Heart right ventricle (tissue), 16 donors: ENCODE measurements at regions not wholly inside any gene's neighbourhood (a gene's known extent, or its start where the extent isn't known, plus 50 kb on each side); places are given as distances from the start of the nearest gene placed in this dataset.

ENCODE experiments used
- ATAC-seq, 8 donors: fragments of 200-7000 bp; cut with Tn5 transposase; one replicate each; pipeline ENCODE4 v1.9.1; 2020; ENCODE audit warnings: mild to moderate bottlenecking in 8 of 8, moderate library complexity in 8 of 8, moderate number of reproducible peaks in 1 of 8
- DNase-seq, 2 donors: peaks; one replicate each; pipeline ENCODE4 v3.0.0-alpha.2; 2020
- H3K27ac ChIP-seq, 10 donors: fragments of 200-600 bp; sonication (generic) in 2 of 10; one replicate each; pipeline versions ENCODE4 v1.5.0 to v1.8.0; 2020 to 2022; ENCODE audit warnings: mild to moderate bottlenecking in 3 of 10
- H3K27me3 ChIP-seq, 7 donors: fragments of 200-600 bp; one replicate each; pipeline ENCODE4 v1.8.0; 2021 to 2022; ENCODE audit warnings: mild to moderate bottlenecking in 2 of 7
- H3K36me3 ChIP-seq, 9 donors: fragments of 200-600 bp; sonication (generic) in 1 of 9; one replicate each; pipeline versions ENCODE4 v1.5.0 to v1.8.0; 2020 to 2022; ENCODE audit warnings: mild to moderate bottlenecking in 2 of 9
- H3K4me1 ChIP-seq, 9 donors: fragments of 200-600 bp; sonication (generic) in 1 of 9; one replicate each; pipeline versions ENCODE4 v1.5.0 to v1.8.0; 2020 to 2022; ENCODE audit warnings: mild to moderate bottlenecking in 4 of 9
- H3K4me3 ChIP-seq, 10 donors: fragments of 200-600 bp; sonication (generic) in 2 of 10; one replicate each; pipeline versions ENCODE4 v1.5.0 to v1.8.0; 2020 to 2022; ENCODE audit warnings: mild to moderate bottlenecking in 7 of 10, moderate library complexity in 2 of 10
- H3K9me3 ChIP-seq, 11 donors: fragments of 200-600 bp in 10 of 11; sonication (generic) in 2 of 11; one replicate each; pipeline versions ENCODE4 v1.5.0 to v1.8.0; 2013 to 2022; ENCODE audit warnings: mild to moderate bottlenecking in 2 of 11, control low read depth in 1 of 11, moderate library complexity in 1 of 11
- WGBS, 2 donors: extraction: QIAGEN DNeasy Blood & Tissue Kit; methylation state at CpG; one replicate each; pipeline ENCODE4 v1.1.7; 2013; ENCODE audit warnings: inconsistent platforms in 1 of 2; 5-methylcytosine and 5-hydroxymethylcytosine counted together
- intact Hi-C, 10 donors: fragments of 100-400 bp; cut with DNase I; formaldehyde crosslinking; loops; one replicate each; pipeline versions ENCODE4 v1.11.1 to v1.14.2; 2022
- TF ChIP-seq, protein P1 (sequence below), 9 donors: fragments of 200-600 bp; sonication (generic) in 2 of 9; IDR thresholded peaks; one replicate each; pipeline versions ENCODE4 v1.5.0 to v1.8.0; 2021 to 2022; ENCODE audit warnings: antibody characterized with exemption in 9 of 9, mild to moderate bottlenecking in 5 of 9, moderate library complexity in 1 of 9
- donor health status: Arrhythmogenic right ventricular cardiomyopathy.
- donor health status: ischemic (EF 13 %, LVEDD 7.1; RV severe dilation, severe dysfunction).
- donor health status: healthy with polysubstance abuse.
- donor health status: DM: no; HTN: yes; CAD: no.
- donor health status: DM: no; HTN: no; CAD: no.
- donor health status: ischemic (EF 25% LVEDD 6.9; RV normal size, moderate dysfunction).
- donor health status: ischemic (EF 25% LVEDD 5.7; RV mildly dilated, moderate dysfunction).
- donor health status: healthy.
- donor health status: DM: yes; HTN: yes; CAD: no.
- donor health status: Ischemic cardiomyopathy.
- donor health status: ischemic (EF 35%, LVEDD 5.7; RV mildly dilated, moderate dysfunction).
- donor health status: nonischemic (EF 11% LVEDD 7.7; RV severe dilation, severe dysfunction).
- donor health status: DM: yes; HTN: yes; CAD: no.
- donor health status: PGD.
- donor health status: ischemic (EF 29% LVEDD 5.4; RV normal size, mild dysfunction).
- donor health status: nonischemic (EF 23%, LVEDD 6.1; RV moderate dilation, normal function).

DNA sequence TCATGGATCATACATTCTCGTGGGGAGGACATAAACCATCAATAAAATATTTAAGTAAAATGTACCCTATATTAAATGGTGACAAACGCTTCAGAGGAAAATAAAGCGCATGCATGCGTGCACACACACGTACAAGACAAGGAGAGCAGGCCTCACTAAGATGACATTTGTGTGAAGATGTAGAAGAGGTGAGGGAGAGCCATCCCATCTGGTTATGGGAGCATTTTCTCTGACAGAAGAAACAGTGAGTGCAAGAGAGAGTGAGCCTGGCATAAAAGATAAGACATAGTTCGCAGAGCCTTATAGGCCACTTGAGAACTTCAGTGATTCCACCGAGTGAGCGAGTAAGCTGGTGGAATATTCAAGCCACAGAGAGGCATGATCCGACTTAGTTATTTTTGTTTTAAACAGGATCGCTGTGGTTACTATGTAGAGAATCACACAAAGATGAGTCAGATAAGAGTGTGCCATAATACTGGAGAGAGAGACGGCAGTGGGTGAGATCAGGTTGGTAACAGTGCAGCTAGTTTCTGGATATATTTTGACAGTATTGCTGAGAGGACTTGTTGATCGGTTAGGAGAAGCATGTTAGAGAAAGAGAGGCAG, 624.2 kb downstream of the PLPP3 start:
- peaks cover 0 to 16% (median 0%) of the 10 kb centered on the region in 11 donors for H3K9me3 ChIP-seq
- DNase-seq (no peak), ATAC-seq (no peak)
- TF ChIP-seq, protein P1, sequence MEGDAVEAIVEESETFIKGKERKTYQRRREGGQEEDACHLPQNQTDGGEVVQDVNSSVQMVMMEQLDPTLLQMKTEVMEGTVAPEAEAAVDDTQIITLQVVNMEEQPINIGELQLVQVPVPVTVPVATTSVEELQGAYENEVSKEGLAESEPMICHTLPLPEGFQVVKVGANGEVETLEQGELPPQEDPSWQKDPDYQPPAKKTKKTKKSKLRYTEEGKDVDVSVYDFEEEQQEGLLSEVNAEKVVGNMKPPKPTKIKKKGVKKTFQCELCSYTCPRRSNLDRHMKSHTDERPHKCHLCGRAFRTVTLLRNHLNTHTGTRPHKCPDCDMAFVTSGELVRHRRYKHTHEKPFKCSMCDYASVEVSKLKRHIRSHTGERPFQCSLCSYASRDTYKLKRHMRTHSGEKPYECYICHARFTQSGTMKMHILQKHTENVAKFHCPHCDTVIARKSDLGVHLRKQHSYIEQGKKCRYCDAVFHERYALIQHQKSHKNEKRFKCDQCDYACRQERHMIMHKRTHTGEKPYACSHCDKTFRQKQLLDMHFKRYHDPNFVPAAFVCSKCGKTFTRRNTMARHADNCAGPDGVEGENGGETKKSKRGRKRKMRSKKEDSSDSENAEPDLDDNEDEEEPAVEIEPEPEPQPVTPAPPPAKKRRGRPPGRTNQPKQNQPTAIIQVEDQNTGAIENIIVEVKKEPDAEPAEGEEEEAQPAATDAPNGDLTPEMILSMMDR (IDR thresholded peaks at IDR 0.05) = no peak
- WGBS, 2 donors = 80 to 87% methylated on average over 12 of the region's 12 CpGs
- peaks cover 0 to 24% (median 0%) of the 10 kb centered on the region in 9 donors for H3K4me1 ChIP-seq
- H3K4me3 ChIP-seq = no peak overlapping the region
- intact Hi-C loops = no loop called here
- no peak overlapping the region for H3K27ac ChIP-seq
- no peaks in the 10 kb centered on the region for H3K36me3 ChIP-seq
- no peaks in the 10 kb centered on the region for H3K27me3 ChIP-seq

DNA sequence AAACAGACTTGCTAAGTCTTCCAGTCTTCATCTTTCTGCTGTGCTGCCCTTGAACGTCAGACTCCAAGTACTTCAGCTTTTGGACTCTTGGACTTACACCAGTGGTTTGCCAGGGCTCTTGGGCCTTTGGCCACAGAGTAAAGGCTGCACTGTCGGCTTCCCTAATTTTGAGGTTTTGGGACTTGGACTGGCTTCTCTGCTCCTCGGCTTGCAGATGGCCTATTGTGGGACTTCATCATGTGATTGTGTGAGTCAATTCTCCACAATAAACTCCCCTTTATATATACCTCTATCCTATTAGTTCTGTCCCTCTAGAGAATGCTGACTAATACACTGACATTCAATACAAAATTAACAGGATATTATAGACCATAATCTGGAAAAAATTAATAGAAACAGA, 628.1 kb downstream of the PLPP3 start:
- Histone ChIP-seq H3K27ac (no peak overlapping the region), H3K36me3 (no peaks in the 10 kb centered on the region), H3K9me3 (peaks cover 0 to 16% (median 0%) of the 10 kb centered on the region in 11 donors), H3K4me3 (no peak overlapping the region), H3K4me1 (no peaks in the 10 kb centered on the region), H3K27me3 (no peaks in the 10 kb centered on the region)
- DNase-seq (no peak), ATAC-seq (no peak)
- TF ChIP-seq, protein P1 (IDR thresholded peaks at IDR 0.05) = no peak
- intact Hi-C loops = no loop called here
- WGBS, 2 donors = 80 to 92% methylated on average over 3 of the region's 3 CpGs

GRCh38 chr1:55947446-55947845, 631.9 kb downstream of the PLPP3 start:
- ATAC-seq (no peak), DNase-seq (no peak)
- Histone ChIP-seq H3K4me3 (no peak overlapping the region), H3K36me3 (no peaks in the 10 kb centered on the region), H3K4me1 (no peaks in the 10 kb centered on the region), H3K9me3 (peaks cover 0 to 4% (median 0%) of the 10 kb centered on the region in 11 donors), H3K27ac (no peak overlapping the region), H3K27me3 (no peaks in the 10 kb centered on the region)
- 86 to 94% methylated on average over 1 of the region's 1 CpG for WGBS, 2 donors
- TF ChIP-seq, protein P1 (IDR thresholded peaks at IDR 0.05) = no peak
- intact Hi-C loops = no loop called here

DNA sequence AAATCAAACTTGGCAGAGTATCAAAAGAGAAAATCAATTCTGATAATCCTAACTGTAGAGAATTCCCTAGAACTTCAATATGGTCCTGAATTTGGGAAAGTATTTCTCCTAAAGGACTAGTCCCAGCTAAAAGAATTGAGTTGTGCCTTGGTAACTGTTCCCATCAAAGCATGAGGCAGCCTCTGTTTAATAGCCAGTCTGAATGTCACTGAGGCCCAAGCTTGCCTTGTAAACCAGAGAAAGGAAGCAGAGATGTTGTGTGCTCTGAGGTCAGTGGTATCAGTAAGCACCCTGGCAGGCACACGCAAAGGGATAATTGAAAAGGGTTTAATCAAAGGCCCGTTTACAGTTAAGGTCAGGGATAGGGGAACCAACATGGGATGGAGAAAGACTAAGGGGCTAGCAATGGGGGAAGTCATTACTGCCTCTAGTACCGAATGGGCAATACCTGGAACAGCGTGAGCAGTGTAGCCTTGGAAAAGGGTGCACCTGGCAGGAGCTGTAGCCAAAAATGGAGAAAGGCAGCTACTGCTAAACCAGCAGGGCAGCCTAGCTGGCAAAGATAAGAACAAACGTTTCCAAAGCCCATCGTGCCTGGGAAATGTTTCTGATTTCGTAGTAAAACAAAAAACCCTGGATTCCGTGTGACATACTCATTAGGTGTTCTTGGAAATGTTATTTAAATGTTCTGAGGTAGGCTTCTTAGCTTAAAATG, 635.5 kb downstream of the PLPP3 start:
- WGBS, 2 donors = 57 to 58% methylated on average over 8 of the region's 8 CpGs
- Histone ChIP-seq H3K27me3 (no peaks in the 10 kb centered on the region), H3K9me3 (no peaks in the 10 kb centered on the region), H3K4me3 (no peak overlapping the region), H3K4me1 (peaks cover 0 to 4% (median under 1%) of the 10 kb centered on the region in 9 donors), H3K36me3 (no peaks in the 10 kb centered on the region), H3K27ac (no peak overlapping the region)
- DNase-seq (no peak), ATAC-seq (no peak)
- TF ChIP-seq, protein P1 (IDR thresholded peaks at IDR 0.05) = no peak
- intact Hi-C loops = no loop called here
